ENCODE measurements at regions not wholly inside any gene's neighbourhood (a gene's known extent, or its start where the extent isn't known, plus 50 kb on each side); places are given as distances from the start of the nearest gene placed in this dataset.

GRCh38 chr2:42914314-42914713 is 121.9 kb upstream of the HAAO start:
- in situ Hi-C loops (cut with HindIII; ENCODE audit: low sequenced_read_pairs), result no loop called here

DNA sequence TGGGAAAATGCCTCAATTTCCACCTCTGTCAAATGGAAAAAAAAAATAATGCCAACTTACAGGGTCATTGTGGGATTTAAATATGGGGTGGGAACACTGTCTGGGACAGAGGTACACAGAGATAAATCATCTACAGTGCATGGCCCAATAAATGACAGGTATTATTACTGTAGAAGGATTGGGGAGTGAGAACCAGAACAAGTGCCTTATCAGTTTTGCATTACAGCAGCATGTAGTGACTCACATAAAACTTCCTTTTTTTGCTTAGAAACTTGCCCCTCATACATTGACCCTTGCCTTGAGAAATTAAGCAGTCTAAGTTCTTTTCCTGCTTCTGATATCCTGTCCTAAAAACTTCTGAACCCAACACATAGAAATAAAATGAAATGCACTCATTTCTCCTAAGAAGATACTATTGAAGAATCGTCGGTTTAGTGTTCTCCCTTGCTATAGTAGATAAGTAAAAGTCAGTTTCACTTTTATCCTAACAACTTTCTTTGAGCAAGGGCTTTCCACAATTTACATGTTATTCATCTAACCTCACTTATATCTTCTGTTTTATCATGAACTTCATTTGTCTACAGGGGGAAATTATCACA is 121.0 kb upstream of the HAAO start:
- in situ Hi-C loops (cut with HindIII; ENCODE audit: low sequenced_read_pairs), result no loop called here

DNA sequence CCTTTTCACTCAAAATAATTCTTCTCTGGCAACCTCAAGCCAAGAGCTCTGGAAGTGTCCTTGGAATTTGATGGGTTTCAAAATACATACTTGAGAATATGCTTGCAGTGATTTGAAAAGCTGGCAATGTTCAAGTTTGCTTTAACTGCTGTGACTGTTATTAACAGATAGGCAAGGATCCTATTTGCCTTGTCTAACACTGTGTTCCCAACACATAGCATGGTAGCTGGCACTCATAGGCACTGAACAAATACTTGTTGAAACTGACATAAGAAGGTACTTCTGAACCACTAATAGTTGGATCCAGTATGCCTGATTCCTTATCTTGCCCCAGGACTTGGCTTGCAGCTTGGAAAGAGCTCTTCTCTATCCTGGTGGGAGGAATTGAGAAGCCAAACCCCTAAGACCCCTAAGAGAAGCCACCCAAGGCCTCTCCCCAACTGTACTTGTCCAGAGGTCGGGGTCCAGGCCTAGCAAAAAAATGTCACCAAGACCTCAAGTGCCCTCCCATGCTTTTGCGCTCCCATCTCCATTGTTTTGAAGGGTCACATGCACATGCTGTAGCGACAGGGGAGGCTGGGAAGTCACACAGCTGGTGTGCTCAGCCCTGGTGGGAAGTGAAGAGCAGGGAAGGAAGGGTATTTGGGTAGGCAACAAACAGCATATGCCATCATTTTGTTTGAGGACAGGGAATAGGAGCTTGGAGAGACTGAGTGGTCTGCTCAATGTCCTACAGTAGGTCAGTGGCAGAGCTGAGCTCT is 118.4 kb upstream of the HAAO start:
- in situ Hi-C loops (cut with HindIII; ENCODE audit: low sequenced_read_pairs), result no loop called here

- in situ Hi-C loops (cut with HindIII; ENCODE audit: low sequenced_read_pairs), result no loop called here
Observed at GRCh38 chr2:42909966-42910365, 117.6 kb upstream of the HAAO start.

DNA sequence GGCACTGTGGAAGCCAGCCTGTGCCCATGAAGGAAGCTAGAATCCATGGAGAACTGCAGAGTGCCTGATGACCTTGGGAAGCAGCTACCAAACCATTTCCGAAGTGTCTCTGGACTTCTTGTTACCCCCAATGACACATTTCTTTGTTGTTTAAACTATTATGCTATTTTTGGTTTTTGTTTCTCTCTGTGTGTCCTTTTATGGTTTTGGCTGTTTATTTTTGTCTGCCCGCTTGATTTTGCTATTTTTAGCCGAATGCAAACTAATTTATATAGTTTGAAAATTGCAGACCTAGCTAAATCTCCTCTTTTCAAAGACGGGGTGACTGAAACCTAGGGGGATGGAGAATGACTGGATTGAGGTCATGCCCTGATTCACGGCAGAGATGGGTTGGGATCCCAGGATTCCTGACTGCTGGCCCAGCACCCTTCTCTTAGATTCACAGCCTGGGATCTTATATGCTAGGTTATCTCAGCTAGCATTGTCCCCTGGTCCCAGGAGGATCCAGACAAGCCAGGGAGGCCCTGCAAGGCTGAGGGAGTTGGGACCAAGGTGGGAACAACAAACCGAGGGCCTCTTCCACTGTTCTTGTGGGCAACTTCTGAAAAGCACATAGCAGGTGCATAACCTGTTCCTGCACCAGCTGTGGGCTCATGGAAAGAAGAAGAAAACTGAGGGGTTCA is 116.3 kb upstream of the HAAO start:
- in situ Hi-C loops (cut with HindIII; ENCODE audit: low sequenced_read_pairs), result no loop called here

DNA sequence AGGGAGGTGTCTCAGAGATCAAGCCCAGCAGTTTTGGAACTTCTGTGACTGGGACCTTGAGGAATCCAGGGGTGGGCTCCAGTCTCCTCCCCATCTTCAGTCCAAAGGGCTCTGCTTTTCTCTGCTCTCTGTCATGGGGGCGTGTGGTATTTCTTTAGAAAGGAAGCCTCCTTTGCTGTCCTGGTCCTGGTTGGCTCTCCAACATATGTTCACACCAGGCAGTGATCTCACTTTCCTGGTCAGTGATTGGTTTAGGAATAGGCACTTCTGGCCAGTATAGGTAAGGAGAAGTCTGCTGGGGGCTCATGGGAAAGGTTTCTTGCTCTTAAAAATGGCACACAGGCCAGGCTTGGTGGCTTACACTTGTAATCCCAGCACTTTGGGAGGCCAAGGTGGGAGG is 115.5 kb upstream of the HAAO start:
- in situ Hi-C loops (cut with HindIII; ENCODE audit: low sequenced_read_pairs), result no loop called here

DNA sequence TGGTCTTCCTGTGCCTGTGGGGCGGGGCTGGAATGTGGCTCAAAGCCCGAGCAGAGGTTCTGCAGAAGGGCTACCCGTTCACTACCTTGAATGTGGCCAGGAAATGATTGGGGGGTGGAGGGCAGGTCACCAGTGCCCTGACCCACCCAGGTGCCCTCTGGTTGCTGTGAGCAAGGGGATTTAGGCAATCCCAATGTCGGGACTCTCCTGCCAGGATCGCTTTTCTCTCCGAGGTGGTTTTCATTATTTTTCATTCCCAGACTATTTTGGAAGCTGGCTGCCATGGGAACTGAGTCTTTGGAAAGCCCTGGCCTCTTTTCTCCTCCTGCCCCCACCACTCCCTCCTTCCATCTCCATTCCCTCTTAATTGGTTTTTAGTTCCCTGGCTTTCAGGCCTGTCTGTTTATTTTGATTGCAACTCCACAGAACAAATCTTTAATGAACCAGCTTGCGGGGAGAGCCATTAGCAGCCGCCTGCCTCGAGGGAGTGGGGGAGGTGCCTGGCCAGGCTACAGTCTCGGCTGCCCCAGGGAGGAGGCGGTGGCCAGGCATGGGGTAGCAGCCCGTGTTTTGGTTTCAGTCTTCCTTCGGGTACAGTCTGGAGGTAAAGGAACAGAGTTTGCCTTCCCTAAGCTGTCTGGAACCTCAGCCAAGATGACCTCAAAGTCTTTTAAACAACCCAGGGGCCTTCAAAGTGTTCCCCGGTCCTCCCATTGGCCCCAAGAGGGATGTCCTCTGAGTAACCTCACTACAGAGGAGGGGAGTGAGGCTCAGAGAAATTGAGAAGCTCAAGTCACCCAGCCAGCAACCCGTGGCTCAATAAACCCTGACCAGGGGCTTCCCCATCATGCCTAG is 114.4 kb upstream of the HAAO start:
- in situ Hi-C loops (cut with HindIII; ENCODE audit: low sequenced_read_pairs), result no loop called here

GRCh38 chr2:42906111-42906556 is 113.8 kb upstream of the HAAO start:
- in situ Hi-C loops (cut with HindIII; ENCODE audit: low sequenced_read_pairs), result no loop called here

GRCh38 chr2:42905341-42906110 is 113.1 kb upstream of the HAAO start:
- in situ Hi-C loops (cut with HindIII; ENCODE audit: low sequenced_read_pairs), result no loop called here

- in situ Hi-C loops (cut with HindIII; ENCODE audit: low sequenced_read_pairs), result loop anchor here (5.0 kb wide), 1 partner anchor 38 kb away; no protein-coding TSS in a partner anchor
Observed at GRCh38 chr2:42904576-42904876, 112.1 kb upstream of the HAAO start.

GRCh38 chr2:42903821-42904575 is 111.6 kb upstream of the HAAO start:
- in situ Hi-C loops (cut with HindIII; ENCODE audit: low sequenced_read_pairs), result loop anchor here (5.0 kb wide), 1 partner anchor 38 kb away; no protein-coding TSS in a partner anchor

- in situ Hi-C loops (cut with HindIII; ENCODE audit: low sequenced_read_pairs), result loop anchor here (5.0 kb wide), 1 partner anchor 39 kb away; no protein-coding TSS in a partner anchor
Observed at GRCh38 chr2:42902939-42903709, 110.7 kb upstream of the HAAO start.

DNA sequence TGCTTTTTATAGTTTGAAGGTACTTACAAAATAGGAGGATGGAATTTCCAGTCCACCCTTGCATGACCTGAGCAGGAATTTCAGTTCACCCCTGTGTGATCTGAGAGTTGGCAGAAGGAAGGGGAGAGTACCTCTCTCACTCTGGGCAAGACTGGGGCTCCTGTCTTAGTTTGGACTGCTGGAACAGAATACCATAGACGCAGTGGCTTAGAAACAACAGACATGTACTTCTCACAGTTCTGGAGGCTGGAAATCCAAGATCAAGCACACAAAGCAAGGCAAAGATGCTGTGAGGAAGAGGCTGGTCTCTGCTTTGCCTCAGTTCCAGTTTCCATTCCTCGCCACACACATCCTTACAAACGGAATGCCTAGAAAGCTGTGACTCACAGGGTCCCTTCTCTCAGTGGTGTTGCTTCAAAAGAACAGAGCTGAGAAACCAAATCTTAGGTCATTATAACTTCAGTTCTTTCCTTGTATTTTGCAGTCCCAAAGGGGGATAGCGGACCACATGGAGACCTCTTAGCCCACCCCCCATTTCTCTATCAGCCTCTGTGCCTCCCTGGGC is 108.8 kb upstream of the HAAO start:
- in situ Hi-C loops (cut with HindIII; ENCODE audit: low sequenced_read_pairs), result loop anchor here (5.0 kb wide), 1 partner anchor 41 kb away; no protein-coding TSS in a partner anchor

- in situ Hi-C loops (cut with HindIII; ENCODE audit: low sequenced_read_pairs), result loop anchor here (5.0 kb wide), 1 partner anchor 42 kb away; no protein-coding TSS in a partner anchor
Observed at GRCh38 chr2:42900289-42900891, 108.0 kb upstream of the HAAO start.

- in situ Hi-C loops (cut with HindIII; ENCODE audit: low sequenced_read_pairs), result loop anchor here (10.0 kb wide), 1 partner anchor 83 kb away; no protein-coding TSS in a partner anchor
Observed at GRCh38 chr2:42897358-42897757, 105.0 kb upstream of the HAAO start.

GRCh38 chr2:42895791-42896135 is 103.4 kb upstream of the HAAO start:
- in situ Hi-C loops (cut with HindIII; ENCODE audit: low sequenced_read_pairs), result loop anchor here (10.0 kb wide), 1 partner anchor 81 kb away; no protein-coding TSS in a partner anchor

DNA sequence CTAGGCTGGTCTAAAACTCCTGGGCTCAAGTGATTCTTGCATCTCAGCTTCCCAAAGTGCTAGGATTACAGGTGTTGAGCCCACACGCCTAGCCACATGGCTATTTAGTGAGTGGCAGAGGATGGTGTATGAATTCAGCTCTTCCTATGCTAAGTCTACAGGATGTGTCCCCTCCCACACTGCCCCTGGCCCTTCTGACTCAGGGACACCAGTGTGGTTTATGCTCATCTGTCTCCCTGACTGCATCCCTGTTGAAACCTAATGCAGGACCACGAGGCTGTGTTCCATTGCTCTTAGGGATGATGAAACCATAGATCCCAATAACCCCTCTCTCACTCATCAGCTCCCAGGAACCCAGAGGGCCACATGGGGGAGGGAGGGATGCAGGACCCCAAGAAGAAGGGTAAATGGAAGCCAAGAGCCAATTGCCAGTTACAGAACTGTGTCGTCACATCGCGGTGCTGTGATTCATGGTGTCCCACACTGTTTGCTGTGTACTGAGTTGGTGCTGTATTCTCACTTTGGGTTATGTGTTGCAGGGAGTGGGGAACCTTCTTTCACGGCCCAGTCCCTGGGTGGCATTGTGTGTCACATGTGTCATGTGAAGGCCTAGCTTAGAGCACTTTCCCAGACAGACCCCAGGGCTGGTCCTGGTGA is 102.9 kb upstream of the HAAO start:
- in situ Hi-C loops (cut with HindIII; ENCODE audit: low sequenced_read_pairs), result loop anchor here (10.0 kb wide), 1 partner anchor 80 kb away; no protein-coding TSS in a partner anchor
